Lung (tissue), 11 donors: ENCODE measurements at regions not wholly inside any gene's neighbourhood (a gene's known extent, or its start where the extent isn't known, plus 50 kb on each side); places are given as distances from the start of the nearest gene placed in this dataset.

Experiments used
- ATAC-seq: fragments of 200-7000 bp; cut with Tn5 transposase; one replicate; pipeline ENCODE4 v1.9.1; 2020; ENCODE audit warnings: moderate number of reproducible peaks; ENCODE audit not compliant: insufficient read depth, low FRiP score
- DNase-seq, 3 donors: peaks; one replicate each; pipeline ENCODE4 v3.0.0-alpha.2; 2013 to 2017
- H3K27ac ChIP-seq, 2 donors: one replicate each; pipeline ENCODE4 v1.5.1; 2013; ENCODE audit warnings: mild to moderate bottlenecking in 2 of 2, moderate library complexity in 2 of 2, control low read depth in 1 of 2, inconsistent platforms in 1 of 2, low read depth in 1 of 2, low read length in 1 of 2
- H3K27me3 ChIP-seq, 3 donors: one replicate each; pipeline ENCODE4 v1.5.1; 2013; ENCODE audit warnings: low read length in 2 of 3; ENCODE audit not compliant: control insufficient read depth in 3 of 3, insufficient read depth in 3 of 3
- H3K36me3 ChIP-seq, 4 donors: one replicate each; pipeline ENCODE4 v1.5.1; 2013; ENCODE audit warnings: low read length in 4 of 4, mild to moderate bottlenecking in 1 of 4, moderate library complexity in 1 of 4; ENCODE audit not compliant: control insufficient read depth in 4 of 4, insufficient read depth in 4 of 4
- H3K4me1 ChIP-seq, 5 donors: one replicate each; pipeline ENCODE4 v1.5.1; 2013; ENCODE audit warnings: low read length in 5 of 5, mild to moderate bottlenecking in 2 of 5, moderate library complexity in 1 of 5; ENCODE audit not compliant: control insufficient read depth in 5 of 5, insufficient read depth in 5 of 5
- H3K4me3 ChIP-seq: one replicate; pipeline ENCODE4 v1.5.1; 2013; ENCODE audit warnings: mild to moderate bottlenecking, control low read depth, moderate library complexity
- H3K9ac ChIP-seq, 2 donors: one replicate each; pipeline ENCODE4 v1.5.1; 2013; ENCODE audit warnings: low read length in 2 of 2, control low read depth in 1 of 2; ENCODE audit not compliant: insufficient read depth in 1 of 2
- H3K9me3 ChIP-seq, 4 donors: one replicate each; pipeline ENCODE4 v1.5.1; 2013; ENCODE audit warnings: low read length in 3 of 4, mild to moderate bottlenecking in 1 of 4, moderate library complexity in 1 of 4; ENCODE audit not compliant: control insufficient read depth in 4 of 4, insufficient read depth in 3 of 4
- WGBS, 2 donors: extraction: QIAGEN DNeasy Blood & Tissue Kit; methylation state at CpG; one replicate each; pipeline ENCODE4 v1.1.7; 2013; 5-methylcytosine and 5-hydroxymethylcytosine counted together
- TF ChIP-seq, protein P1 (sequence below): IDR thresholded peaks from 2 replicates; pipeline ENCODE4 v1.5.1; 2012; ENCODE audit warnings: mild to moderate bottlenecking; ENCODE audit errors: control extremely low read depth, extremely low read depth
- donor health status: control.
- donor health status: control.
- donor health status: Bipolar disorder and iron deficiency.
- donor health status: healthy.
- donor health status: DM: yes; HTN: yes; CAD: no.

GRCh38 chr12:4137015-4137414 lies 136.5 kb upstream of the CCND2 start:
- WGBS, 2 donors, result 31 to 52% methylated on average over 5 of the region's 5 CpGs
- ATAC-seq, result no peak
- no peak overlapping the region for H3K27ac ChIP-seq
- H3K36me3 ChIP-seq, result no peaks in the 10 kb centered on the region
- H3K9me3 ChIP-seq, result peaks cover 0 to 2% (median 0%) of the 10 kb centered on the region in 4 donors
- TF ChIP-seq, protein P1, sequence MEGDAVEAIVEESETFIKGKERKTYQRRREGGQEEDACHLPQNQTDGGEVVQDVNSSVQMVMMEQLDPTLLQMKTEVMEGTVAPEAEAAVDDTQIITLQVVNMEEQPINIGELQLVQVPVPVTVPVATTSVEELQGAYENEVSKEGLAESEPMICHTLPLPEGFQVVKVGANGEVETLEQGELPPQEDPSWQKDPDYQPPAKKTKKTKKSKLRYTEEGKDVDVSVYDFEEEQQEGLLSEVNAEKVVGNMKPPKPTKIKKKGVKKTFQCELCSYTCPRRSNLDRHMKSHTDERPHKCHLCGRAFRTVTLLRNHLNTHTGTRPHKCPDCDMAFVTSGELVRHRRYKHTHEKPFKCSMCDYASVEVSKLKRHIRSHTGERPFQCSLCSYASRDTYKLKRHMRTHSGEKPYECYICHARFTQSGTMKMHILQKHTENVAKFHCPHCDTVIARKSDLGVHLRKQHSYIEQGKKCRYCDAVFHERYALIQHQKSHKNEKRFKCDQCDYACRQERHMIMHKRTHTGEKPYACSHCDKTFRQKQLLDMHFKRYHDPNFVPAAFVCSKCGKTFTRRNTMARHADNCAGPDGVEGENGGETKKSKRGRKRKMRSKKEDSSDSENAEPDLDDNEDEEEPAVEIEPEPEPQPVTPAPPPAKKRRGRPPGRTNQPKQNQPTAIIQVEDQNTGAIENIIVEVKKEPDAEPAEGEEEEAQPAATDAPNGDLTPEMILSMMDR, result no peak
- no peaks in the 10 kb centered on the region for H3K27me3 ChIP-seq
- DNase-seq, result peak in 1 of 3 donors; percentile 7
- H3K4me1 ChIP-seq, result peaks cover 5 to 43% (median 9%) of the 10 kb centered on the region in 5 donors
- no peak overlapping the region for H3K4me3 ChIP-seq
- H3K9ac ChIP-seq, result no peak overlapping the region

DNA sequence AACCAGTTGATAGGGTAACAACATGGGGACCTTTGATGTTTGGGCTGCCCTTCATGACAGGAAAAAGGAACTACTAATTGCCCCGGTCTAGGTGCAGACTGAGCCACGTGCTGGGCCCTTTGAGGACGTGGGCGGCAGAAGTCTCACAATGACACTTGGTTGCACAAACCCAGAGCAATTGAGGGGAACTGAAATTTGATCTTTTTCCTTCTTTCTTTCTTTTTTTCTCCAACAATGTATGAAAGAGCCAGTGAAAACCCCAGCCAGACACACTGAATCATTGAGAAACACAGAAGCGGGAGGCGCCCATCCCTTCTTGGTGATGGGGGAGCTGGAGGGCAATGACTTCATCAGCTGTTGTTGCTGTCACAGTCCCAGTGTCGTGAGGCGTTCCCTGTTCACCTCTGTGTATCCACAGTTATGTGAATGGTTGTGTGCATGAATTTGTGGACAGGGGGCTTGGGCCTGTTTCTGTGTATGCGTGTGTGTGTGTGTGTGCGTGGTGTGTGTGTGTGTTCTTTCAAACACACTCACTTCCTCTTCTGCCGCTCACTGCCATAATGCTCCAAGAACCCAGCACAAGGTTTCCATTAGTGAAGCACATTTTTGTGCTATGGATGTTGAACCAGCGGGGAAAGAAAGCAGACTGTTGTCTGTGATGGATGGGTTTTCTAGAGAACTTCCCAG lies 137.5 kb upstream of the CCND2 start:
- H3K27ac ChIP-seq, result no peak overlapping the region
- H3K9ac ChIP-seq, result peak overlapping the region in 1 of 2 donors; percentile 47
- H3K36me3 ChIP-seq, result no peaks in the 10 kb centered on the region
- 27 to 43% methylated on average over 12 of the region's 12 CpGs for WGBS, 2 donors
- H3K9me3 ChIP-seq, result peaks cover 0 to 2% (median 0%) of the 10 kb centered on the region in 4 donors
- H3K4me1 ChIP-seq, result peaks cover 5 to 38% (median 9%) of the 10 kb centered on the region in 5 donors
- DNase-seq (peak; percentile 62 to 85 (median 82)), ATAC-seq (peak; percentile 36)
- TF ChIP-seq, protein P1, result no peak
- no peak overlapping the region for H3K4me3 ChIP-seq
- no peaks in the 10 kb centered on the region for H3K27me3 ChIP-seq

GRCh38 chr12:4134448-4135263 lies 138.9 kb upstream of the CCND2 start:
- H3K36me3 ChIP-seq, result no peaks in the 10 kb centered on the region
- peak; percentile 51 to 84 (median 73) for DNase-seq
- H3K27me3 ChIP-seq, result no peaks in the 10 kb centered on the region
- H3K4me1 ChIP-seq, result peaks cover 5 to 32% (median 9%) of the 10 kb centered on the region in 5 donors
- peaks cover 0 to 2% (median 0%) of the 10 kb centered on the region in 4 donors for H3K9me3 ChIP-seq
- peak overlapping the region in 1 of 2 donors; percentile 46 for H3K27ac ChIP-seq
- ATAC-seq, result no peak
- no peak overlapping the region for H3K9ac ChIP-seq
- TF ChIP-seq, protein P1, result no peak
- WGBS, 2 donors, result 48 to 68% methylated on average over 12 of the region's 12 CpGs
- no peak overlapping the region for H3K4me3 ChIP-seq
